ENCODE measurements at regions not wholly inside any gene's neighbourhood (a gene's known extent, or its start where the extent isn't known, plus 50 kb on each side); places are given as distances from the start of the nearest gene placed in this dataset.
"Not testable (repeated sequence)": the region's sequence is repeated elsewhere in the genome, so short reads cannot be mapped to it uniquely, and the experiment has no call there.

DNA sequence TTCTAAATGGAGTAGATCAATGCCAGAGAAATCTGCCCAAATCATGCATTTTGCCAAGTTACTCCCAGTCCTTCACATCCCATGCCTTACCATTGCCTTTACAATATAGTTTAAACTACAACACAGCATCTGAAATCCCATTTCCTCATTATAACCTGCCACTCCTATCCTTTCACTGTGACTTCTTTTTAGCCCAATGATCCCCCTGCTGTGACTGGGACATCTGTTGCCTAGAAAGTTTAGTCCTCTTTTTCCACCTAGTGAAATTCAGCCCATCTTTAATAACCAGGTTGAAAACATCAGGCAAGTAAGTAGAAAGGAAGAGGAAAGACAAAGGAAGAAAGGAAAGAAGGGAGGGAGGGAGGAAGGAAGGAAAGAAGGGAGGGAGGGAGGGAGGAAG lies 627.9 kb upstream of the ZNF385D start:
- no peak for TF ChIP-seq CTCF (IDR thresholded peaks at IDR 0.05)
- no peak for DNase-seq
- ATAC-seq: no peak

DNA sequence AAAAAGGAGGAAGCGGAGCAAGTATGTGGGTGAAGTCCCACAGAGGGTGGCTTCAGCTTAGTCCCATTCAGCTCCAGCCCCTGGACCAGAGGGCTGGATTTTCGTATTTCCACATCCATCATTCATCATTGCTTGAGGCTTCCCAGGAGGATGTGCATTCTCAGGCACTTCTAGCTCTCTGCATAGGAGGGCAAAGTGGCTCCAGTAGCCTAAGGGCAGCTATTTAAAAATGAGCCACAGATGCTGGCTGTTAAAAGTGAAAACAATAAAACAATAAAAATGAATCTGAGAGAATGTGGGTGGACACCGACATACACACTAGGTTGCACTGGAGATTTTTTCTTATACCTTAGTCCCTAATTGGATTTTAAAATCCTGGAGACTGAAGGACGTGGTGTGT lies 629.2 kb upstream of the ZNF385D start:
- H3K4me1 ChIP-seq: no peaks in the 10 kb centered on the region
- intact Hi-C loops (cut with DNase I): no loop called here
- H3K36me3 ChIP-seq: no peaks in the 10 kb centered on the region
- H3K27me3 ChIP-seq: no peaks in the 10 kb centered on the region
- H3K27ac ChIP-seq: no peak overlapping the region
- no peaks in the 10 kb centered on the region for H3K9me3 ChIP-seq
- H3K4me3 ChIP-seq: no peak overlapping the region
- no peak for ATAC-seq
- no peak for TF ChIP-seq CTCF (IDR thresholded peaks at IDR 0.05)
- no peak for DNase-seq

More for the DNA sequence above, 627.9 kb upstream of the ZNF385D start:
- H3K4me3 ChIP-seq: no peak overlapping the region
- H3K4me1 ChIP-seq: no peaks in the 10 kb centered on the region
- H3K27ac ChIP-seq: no peak overlapping the region
- H3K9me3 ChIP-seq: no peaks in the 10 kb centered on the region
- intact Hi-C loops (cut with DNase I): no loop called here
- H3K36me3 ChIP-seq: no peaks in the 10 kb centered on the region
- peaks cover under 1 to 1% of the 10 kb centered on the region in 2 donors for H3K27me3 ChIP-seq

GRCh38 chr3:22381564-22381963 lies 630.6 kb upstream of the ZNF385D start:
- intact Hi-C loops (cut with DNase I); ATAC-seq; H3K27ac ChIP-seq; H3K9me3 ChIP-seq; H3K36me3 ChIP-seq; H3K4me1 ChIP-seq; H3K4me3 ChIP-seq; H3K27me3 ChIP-seq: not testable (repeated sequence)
- DNase-seq: peak in 1 of 4 donors; percentile 62

DNA sequence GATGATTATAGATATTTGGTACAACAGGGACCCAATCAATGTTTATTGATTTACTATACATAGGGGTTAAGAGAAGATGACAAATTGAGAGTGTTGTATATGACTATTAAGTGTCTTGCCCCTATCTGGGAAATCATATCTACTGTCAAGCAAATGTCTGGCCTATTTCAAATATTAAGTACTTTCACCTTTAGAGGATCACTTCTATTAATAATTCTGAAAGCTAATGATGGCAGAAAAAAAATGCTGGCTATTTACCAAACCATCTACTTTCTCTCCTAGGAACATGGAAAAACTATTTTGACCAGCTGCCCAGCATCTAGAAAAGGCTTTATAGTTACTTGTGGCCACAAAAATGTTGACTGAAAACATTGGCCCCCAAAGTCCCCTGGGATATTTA lies 632.3 kb upstream of the ZNF385D start:
- DNase-seq (no peak), ATAC-seq (no peak)
- no peak for TF ChIP-seq CTCF (IDR thresholded peaks at IDR 0.05)

GRCh38 chr3:22386107-22386506 lies 635.1 kb upstream of the ZNF385D start:
- Histone ChIP-seq H3K9me3 (no peaks in the 10 kb centered on the region), H3K4me1 (no peaks in the 10 kb centered on the region), H3K27ac (no peak overlapping the region), H3K4me3 (no peak overlapping the region), H3K36me3 (no peaks in the 10 kb centered on the region), H3K27me3 (no peaks in the 10 kb centered on the region)
- no peak for TF ChIP-seq CTCF (IDR thresholded peaks at IDR 0.05)
- DNase-seq: no peak
- no peak for ATAC-seq
- intact Hi-C loops (cut with DNase I): no loop called here

More for the DNA sequence above, 632.3 kb upstream of the ZNF385D start:
- Histone ChIP-seq H3K4me3 (no peak overlapping the region), H3K9me3 (no peaks in the 10 kb centered on the region), H3K36me3 (no peaks in the 10 kb centered on the region), H3K27me3 (no peaks in the 10 kb centered on the region), H3K27ac (no peak overlapping the region), H3K4me1 (no peaks in the 10 kb centered on the region)
- intact Hi-C loops (cut with DNase I): no loop called here

DNA sequence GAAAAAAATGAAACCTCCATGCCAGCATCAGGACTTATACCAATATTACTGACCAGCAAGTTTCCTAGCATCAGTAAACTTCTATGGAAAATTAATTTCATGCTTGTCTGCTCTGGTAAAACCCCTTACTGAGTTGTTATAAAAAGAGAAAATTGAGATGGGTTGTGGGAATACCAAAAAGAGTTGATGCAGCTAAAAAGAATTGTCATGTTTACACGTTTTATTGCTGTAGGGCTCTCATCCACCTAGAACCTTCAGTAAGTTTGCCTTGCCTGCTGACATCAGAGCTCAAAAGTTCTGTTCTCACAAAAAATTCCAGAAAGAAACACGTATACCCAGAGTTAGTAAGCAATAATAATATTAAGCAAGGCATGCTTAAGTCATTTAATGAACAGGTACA lies 641.3 kb upstream of the ZNF385D start:
- no peak overlapping the region for H3K27ac ChIP-seq
- TF ChIP-seq CTCF (IDR thresholded peaks at IDR 0.05): no peak
- no peaks in the 10 kb centered on the region for H3K4me1 ChIP-seq
- ATAC-seq: no peak
- H3K9me3 ChIP-seq: peaks cover 0 to 2% of the 10 kb centered on the region in 2 donors
- intact Hi-C loops (cut with DNase I): no loop called here
- no peak for DNase-seq
- no peak overlapping the region for H3K4me3 ChIP-seq
- no peaks in the 10 kb centered on the region for H3K36me3 ChIP-seq
- no peaks in the 10 kb centered on the region for H3K27me3 ChIP-seq

Measured in left lung (tissue), 4 donors.